ENCODE measurements at regions not wholly inside any gene's neighbourhood (a gene's known extent, or its start where the extent isn't known, plus 50 kb on each side); places are given as distances from the start of the nearest gene placed in this dataset.

DNA sequence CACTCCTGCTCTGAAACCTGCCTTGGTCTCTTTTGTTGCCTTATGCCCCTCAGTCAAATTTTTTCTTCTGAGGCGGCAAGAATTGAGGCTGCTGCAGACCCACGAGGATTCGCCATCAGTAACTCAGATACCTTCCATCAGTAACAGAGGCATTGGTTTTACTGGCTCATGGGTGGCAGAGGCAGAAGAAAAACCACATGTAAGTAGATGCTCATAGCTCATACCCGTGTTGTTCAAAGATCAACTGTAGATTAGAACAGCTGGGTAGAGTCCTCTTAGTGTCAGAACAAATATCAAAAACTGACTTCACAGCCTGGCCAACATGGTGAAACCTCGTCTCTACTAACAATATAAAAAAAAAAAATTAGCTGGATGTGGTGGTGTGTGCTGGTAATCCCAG lies 598.0 kb upstream of the SOX11 start:
- H3K4me1 Mint-ChIP-seq: no peaks in the 10 kb centered on the region
- H3K9me3 Mint-ChIP-seq: peaks cover 3 to 36% (median 17%) of the 10 kb centered on the region in 9 donors
- no peak overlapping the region for H3K27ac Mint-ChIP-seq
- no peak for DNase-seq
- ATAC-seq: no peak
- POLR2A ChIA-PET: no interaction called here
- H3K4me3 Mint-ChIP-seq: no peak overlapping the region
- no peaks in the 10 kb centered on the region for H3K27me3 Mint-ChIP-seq
- H3K36me3 Mint-ChIP-seq: no peaks in the 10 kb centered on the region

DNA sequence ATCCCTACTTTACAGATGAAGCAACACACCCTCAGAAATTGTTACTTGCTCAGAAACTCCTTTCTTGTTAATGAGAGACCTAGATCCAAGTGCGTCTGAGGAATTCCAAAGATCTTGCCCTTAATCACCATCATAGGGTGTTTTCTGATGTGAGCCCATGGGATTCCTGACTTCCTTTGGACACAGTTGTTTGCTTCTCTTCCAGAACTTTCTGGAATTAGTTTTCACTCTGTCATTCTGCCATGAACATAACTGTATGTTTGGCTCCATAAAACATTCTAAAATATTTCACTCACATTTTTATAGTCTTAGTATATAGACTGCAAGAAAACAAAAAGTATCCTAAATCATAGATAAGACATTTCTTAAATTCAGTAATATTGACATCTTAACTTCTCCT lies 593.9 kb upstream of the SOX11 start:
- H3K36me3 Mint-ChIP-seq: no peaks in the 10 kb centered on the region

DNA sequence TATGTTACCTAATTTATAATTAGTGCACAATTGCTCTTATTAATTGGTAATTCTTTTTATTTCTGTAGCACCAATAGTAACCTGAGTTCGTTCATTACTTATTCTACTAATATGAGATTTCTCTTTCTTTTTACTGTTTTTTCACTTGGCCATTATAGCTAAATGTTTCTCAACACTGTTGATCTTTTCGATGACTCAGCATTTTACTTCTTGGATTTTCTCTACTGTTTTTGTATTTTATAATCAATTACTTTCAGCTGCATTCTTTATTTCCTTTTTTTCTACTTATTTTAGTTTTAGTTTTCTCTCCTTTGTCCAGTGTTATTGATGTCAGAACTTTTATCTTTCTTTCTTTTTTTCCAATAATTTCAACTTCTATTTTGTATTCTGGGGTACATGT lies 589.4 kb upstream of the SOX11 start:
- Mint-ChIP-seq H3K36me3 (no peaks in the 10 kb centered on the region), H3K27ac (no peak overlapping the region), H3K27me3 (no peaks in the 10 kb centered on the region), H3K4me3 (no peak overlapping the region), H3K9me3 (peaks cover 5 to 47% (median 23%) of the 10 kb centered on the region in 9 donors), H3K4me1 (no peaks in the 10 kb centered on the region)
- DNase-seq (no peak), ATAC-seq (no peak)
- POLR2A ChIA-PET: no interaction called here

More for the DNA sequence above, 593.9 kb upstream of the SOX11 start:
- H3K4me1 Mint-ChIP-seq: no peaks in the 10 kb centered on the region
- ATAC-seq: no peak
- POLR2A ChIA-PET: no interaction called here
- no peak overlapping the region for H3K4me3 Mint-ChIP-seq
- DNase-seq: no peak
- H3K27me3 Mint-ChIP-seq: no peaks in the 10 kb centered on the region
- H3K9me3 Mint-ChIP-seq: peaks cover 3 to 35% (median 13%) of the 10 kb centered on the region in 9 donors
- H3K27ac Mint-ChIP-seq: no peak overlapping the region

DNA sequence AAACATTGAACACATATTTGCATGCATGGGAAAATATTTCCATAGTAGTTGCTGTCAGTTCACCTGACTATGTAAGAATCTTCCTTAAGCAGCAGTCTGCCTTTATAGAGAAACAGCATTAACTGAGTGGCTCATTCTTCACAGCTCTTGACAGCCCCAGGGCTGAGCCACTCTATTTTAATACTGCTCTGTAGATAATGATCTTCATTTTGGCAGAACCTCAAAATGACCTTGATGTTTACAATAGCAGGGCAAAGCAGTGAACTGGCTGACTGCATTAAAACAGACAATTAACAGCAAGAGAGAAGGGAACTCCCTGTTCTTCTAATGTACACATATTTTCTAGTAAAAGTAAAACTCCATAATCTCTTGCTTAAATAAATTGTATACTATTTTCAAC lies 580.6 kb upstream of the SOX11 start:
- H3K27ac Mint-ChIP-seq: no peak overlapping the region
- no peak for DNase-seq
- POLR2A ChIA-PET: no interaction called here
- peaks cover 10 to 60% (median 26%) of the 10 kb centered on the region in 9 donors for H3K9me3 Mint-ChIP-seq
- H3K27me3 Mint-ChIP-seq: no peaks in the 10 kb centered on the region
- no peak overlapping the region for H3K4me3 Mint-ChIP-seq
- H3K4me1 Mint-ChIP-seq: no peaks in the 10 kb centered on the region
- H3K36me3 Mint-ChIP-seq: peaks cover 0 to 14% (median 0%) of the 10 kb centered on the region in 3 donors
- ATAC-seq: no peak

DNA sequence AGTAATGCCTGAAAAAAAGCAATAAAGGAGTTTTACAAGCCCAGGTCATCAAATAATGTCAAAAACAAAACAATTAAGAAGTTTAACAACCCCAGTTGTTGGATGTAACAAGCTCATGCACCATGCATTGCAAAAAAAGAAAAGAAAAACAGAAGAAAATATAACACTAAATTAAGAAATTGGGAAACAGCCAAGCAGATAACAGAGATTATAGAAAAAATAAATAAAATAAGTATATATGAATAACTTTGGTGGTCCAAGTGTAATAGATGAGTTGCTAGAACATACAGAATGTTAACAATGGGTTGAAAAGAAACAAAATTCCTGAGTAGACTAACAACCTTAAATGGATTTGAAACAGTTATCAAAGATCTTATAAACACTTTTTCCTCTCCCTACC lies 573.1 kb upstream of the SOX11 start:
- H3K27me3 Mint-ChIP-seq: no peaks in the 10 kb centered on the region
- H3K9me3 Mint-ChIP-seq: peaks cover 3 to 30% (median 15%) of the 10 kb centered on the region in 9 donors
- DNase-seq (no peak), ATAC-seq (no peak)
- H3K36me3 Mint-ChIP-seq: no peaks in the 10 kb centered on the region
- H3K4me3 Mint-ChIP-seq: no peak overlapping the region
- POLR2A ChIA-PET: no interaction called here
- no peaks in the 10 kb centered on the region for H3K4me1 Mint-ChIP-seq
- no peak overlapping the region for H3K27ac Mint-ChIP-seq

DNA sequence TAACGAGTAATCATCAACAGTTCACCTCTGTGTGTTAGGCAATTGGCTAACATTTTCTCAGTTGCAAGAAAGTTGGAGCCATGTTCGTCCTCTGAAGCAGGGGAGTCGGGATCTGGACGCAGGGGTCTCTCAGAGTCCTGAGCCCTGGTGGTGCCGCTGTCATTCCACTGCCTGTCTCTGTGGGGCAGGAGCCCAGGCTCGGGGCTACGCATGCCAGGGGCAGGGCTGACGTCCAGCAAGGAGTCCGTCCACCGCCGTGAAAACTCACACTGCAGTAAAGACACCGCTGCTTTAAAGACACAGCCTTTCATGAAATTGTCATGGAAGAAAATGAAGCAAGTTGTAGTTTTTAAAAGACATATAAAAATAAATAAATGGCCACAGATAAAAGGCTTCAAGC lies 571.1 kb upstream of the SOX11 start:
- H3K4me1 Mint-ChIP-seq: no peaks in the 10 kb centered on the region
- DNase-seq (no peak), ATAC-seq (no peak)
- POLR2A ChIA-PET: no interaction called here
- H3K27me3 Mint-ChIP-seq: no peaks in the 10 kb centered on the region
- peaks cover 2 to 20% (median 8%) of the 10 kb centered on the region in 9 donors for H3K9me3 Mint-ChIP-seq
- no peaks in the 10 kb centered on the region for H3K36me3 Mint-ChIP-seq
- no peak overlapping the region for H3K4me3 Mint-ChIP-seq
- H3K27ac Mint-ChIP-seq: no peak overlapping the region

DNA sequence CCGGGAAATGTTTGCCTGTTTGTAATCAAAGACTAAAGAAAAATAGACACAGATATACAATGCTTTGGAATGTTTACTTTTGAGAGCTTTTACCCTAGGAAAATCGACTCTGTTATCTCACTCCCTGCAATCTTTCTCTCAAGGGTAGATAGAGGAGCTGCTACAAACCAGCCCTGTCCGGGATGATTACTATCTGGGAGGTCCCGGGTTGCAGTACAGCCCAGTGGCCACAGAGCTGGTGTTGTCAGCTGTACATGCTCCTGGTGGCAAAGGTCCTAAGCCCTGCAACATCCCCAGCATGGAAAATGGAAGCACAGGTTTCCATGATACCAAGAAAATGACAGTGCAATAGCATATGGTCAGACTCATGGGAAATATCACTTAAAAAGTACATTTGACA lies 570.5 kb upstream of the SOX11 start:
- Mint-ChIP-seq H3K27me3 (no peaks in the 10 kb centered on the region), H3K4me1 (no peaks in the 10 kb centered on the region), H3K9me3 (peaks cover 2 to 15% (median 6%) of the 10 kb centered on the region in 9 donors), H3K36me3 (no peaks in the 10 kb centered on the region), H3K4me3 (no peak overlapping the region), H3K27ac (no peak overlapping the region)
- ATAC-seq (no peak), DNase-seq (no peak)
- POLR2A ChIA-PET: no interaction called here

DNA sequence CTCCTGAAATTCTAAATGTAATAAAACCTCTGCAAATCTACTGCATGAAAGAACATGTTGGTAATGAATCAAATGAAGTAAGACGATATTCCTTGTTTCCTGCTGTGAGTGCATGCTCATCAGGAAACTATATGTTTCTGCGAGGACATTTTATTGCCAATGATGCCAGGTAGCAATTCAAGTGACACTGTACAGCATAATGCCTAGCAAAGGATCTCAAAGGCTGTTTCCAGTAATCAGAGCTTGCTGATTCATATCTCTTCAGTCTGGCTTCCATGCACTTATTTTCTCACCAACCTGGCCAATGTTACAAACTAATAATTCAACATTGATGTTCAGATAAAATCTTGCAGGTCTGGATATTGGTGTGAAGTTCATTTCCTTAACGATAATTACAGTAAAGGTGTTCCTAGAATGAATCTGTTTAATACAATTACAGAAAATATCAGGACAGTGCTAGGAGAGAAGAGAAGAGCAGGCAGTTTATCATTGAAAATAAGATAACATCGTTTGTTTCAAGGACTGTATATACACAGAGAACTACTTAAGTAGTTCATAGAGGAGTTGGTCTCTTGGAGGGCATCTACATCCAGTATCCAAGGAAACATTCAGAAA lies 568.5 kb upstream of the SOX11 start:
- Mint-ChIP-seq H3K36me3 (no peaks in the 10 kb centered on the region), H3K9me3 (peaks cover 0 to 16% (median 0%) of the 10 kb centered on the region in 9 donors), H3K4me3 (no peak overlapping the region), H3K27ac (no peak overlapping the region), H3K27me3 (no peaks in the 10 kb centered on the region), H3K4me1 (no peaks in the 10 kb centered on the region)
- ATAC-seq (no peak), DNase-seq (no peak)
- POLR2A ChIA-PET: no interaction called here

DNA sequence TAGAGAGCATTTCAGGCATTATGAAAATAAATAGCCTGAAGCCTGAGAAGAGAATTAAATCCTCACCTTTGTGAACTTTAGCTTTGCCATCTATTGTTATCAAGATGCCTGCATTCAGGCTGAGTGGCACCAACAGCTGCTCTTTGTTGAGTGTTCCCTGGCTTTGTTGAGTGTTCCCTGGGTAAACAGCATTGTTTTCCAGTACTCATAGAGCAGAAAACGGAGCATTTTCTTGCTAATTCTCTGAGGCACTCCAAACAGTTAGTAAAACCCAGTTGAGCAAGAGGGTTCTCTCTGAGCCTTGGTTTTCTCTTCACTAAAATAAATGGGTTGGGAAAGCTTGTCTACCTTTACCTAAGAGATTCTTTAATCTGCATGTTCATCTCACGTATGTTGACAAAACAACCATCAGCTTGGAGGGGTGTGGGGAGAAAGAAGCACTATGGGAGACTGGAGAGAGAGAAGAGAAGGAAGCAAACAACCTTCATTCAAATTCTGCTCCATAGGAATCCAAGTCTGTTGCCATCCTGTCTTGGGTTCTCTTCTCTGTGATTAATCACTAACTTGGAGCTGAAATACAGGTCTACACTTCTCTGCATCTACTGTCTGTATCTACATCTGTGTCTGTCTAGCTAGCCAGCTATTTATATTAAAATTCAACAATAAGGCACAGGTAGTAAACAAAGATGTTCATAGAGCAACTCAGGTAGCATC lies 567.0 kb upstream of the SOX11 start:
- Mint-ChIP-seq H3K4me3 (no peak overlapping the region), H3K36me3 (no peaks in the 10 kb centered on the region), H3K4me1 (no peaks in the 10 kb centered on the region), H3K27ac (no peak overlapping the region), H3K9me3 (peaks cover 0 to 16% (median under 1%) of the 10 kb centered on the region in 9 donors), H3K27me3 (no peaks in the 10 kb centered on the region)
- ATAC-seq (no peak), DNase-seq (no peak)
- POLR2A ChIA-PET: no interaction called here

DNA sequence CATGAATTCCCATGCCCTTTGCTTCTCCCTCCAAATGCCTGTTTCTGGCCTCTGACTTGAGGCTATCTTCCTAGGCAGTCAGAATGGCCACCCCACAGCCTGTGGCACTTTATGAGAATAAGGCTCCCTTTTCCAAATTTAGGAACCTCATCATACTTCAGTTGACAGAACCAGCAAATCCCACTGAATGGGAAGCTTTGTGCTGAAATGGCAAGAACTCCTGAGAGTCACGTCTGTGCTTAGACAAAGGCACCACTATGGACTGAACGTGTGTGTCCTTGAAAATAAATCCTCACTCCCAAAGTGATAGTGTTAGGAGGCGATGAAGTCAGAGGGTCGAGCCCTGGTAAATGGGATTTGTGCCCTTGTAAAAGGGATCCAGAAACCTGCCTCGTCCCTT lies 559.9 kb upstream of the SOX11 start:
- H3K4me3 Mint-ChIP-seq: no peak overlapping the region
- POLR2A ChIA-PET: no interaction called here
- H3K27me3 Mint-ChIP-seq: peaks cover 0 to 7% (median 0%) of the 10 kb centered on the region in 5 donors
- H3K4me1 Mint-ChIP-seq: no peaks in the 10 kb centered on the region
- DNase-seq (no peak), ATAC-seq (no peak)
- H3K27ac Mint-ChIP-seq: no peak overlapping the region
- peaks cover 0 to 27% (median 13%) of the 10 kb centered on the region in 9 donors for H3K9me3 Mint-ChIP-seq
- peaks cover 0 to 9% (median 0%) of the 10 kb centered on the region in 3 donors for H3K36me3 Mint-ChIP-seq

DNA sequence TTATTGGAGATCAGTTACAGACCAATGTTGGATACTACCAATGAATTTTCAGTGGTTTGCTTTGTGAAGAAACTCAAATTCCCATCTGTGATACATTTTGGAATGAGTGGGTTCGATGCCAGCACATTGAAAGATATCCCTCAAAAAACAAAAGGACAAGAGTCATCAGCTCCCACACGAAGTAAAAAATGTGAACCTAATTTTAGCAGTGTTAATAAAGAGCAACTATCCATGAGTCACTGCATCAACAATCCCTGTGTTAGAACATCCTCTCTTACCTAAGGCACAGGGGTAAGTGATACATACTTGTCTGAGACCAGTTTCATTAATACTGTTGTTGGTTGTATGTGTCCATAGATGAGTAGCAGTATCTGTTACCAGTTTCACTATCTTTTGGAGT lies 551.8 kb upstream of the SOX11 start:
- POLR2A ChIA-PET: no interaction called here
- Mint-ChIP-seq H3K36me3 (peaks cover 0 to 8% (median 0%) of the 10 kb centered on the region in 3 donors), H3K4me1 (no peaks in the 10 kb centered on the region), H3K4me3 (no peak overlapping the region), H3K9me3 (peaks cover 0 to 20% (median 13%) of the 10 kb centered on the region in 9 donors), H3K27me3 (no peaks in the 10 kb centered on the region), H3K27ac (no peak overlapping the region)
- ATAC-seq (no peak), DNase-seq (no peak)

DNA sequence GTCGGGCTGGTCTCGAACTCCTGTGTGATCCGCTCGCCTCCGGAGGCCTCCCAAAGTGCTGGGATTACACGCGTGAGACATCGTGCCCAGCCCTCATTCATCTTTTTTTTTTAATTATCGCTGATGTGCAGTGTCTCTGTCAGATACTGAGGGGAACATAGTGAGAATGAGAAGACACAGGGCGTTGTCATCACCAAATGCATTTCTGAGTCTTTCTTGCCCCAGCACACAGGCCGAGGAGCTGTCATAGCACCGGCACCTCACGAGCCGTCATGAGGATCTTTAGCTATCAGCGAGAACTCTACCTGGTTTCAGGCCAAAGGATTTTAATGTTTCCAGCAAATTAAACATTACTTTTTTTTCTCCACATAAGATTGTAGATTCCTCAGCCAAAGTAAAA lies 548.0 kb upstream of the SOX11 start:
- H3K4me1 Mint-ChIP-seq: no peaks in the 10 kb centered on the region
- DNase-seq (no peak), ATAC-seq (no peak)
- peaks cover 0 to 30% (median 19%) of the 10 kb centered on the region in 9 donors for H3K9me3 Mint-ChIP-seq
- no peaks in the 10 kb centered on the region for H3K27me3 Mint-ChIP-seq
- no peak overlapping the region for H3K27ac Mint-ChIP-seq
- POLR2A ChIA-PET: no interaction called here
- H3K4me3 Mint-ChIP-seq: no peak overlapping the region
- peaks cover 0 to 19% (median 0%) of the 10 kb centered on the region in 3 donors for H3K36me3 Mint-ChIP-seq

DNA sequence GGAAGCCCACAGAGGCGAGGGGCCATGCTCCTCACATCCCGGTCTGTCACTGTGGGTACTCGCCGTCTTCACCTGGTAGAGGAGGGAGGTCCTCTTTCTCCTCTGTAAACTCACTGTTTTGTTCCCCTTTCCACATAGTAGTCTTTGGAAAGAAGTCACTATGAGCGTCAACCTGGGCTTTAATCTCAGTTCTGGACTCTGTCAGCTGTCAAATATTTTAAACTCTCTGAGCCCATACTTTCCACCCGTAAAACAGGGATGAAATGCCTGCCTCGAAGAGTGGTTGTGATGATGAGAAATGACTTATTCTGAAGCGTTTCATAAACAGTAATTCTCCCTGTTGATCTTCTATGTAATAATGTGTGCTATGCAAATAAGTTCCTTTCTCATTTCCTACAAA lies 547.1 kb upstream of the SOX11 start:
- peaks cover 8 to 29% (median 14%) of the 10 kb centered on the region in 9 donors for H3K9me3 Mint-ChIP-seq
- no peak overlapping the region for H3K27ac Mint-ChIP-seq
- POLR2A ChIA-PET: no interaction called here
- no peak for ATAC-seq
- H3K27me3 Mint-ChIP-seq: no peaks in the 10 kb centered on the region
- DNase-seq: no peak
- H3K4me3 Mint-ChIP-seq: no peak overlapping the region
- H3K36me3 Mint-ChIP-seq: peaks cover 0 to 19% (median 0%) of the 10 kb centered on the region in 3 donors
- no peaks in the 10 kb centered on the region for H3K4me1 Mint-ChIP-seq

DNA sequence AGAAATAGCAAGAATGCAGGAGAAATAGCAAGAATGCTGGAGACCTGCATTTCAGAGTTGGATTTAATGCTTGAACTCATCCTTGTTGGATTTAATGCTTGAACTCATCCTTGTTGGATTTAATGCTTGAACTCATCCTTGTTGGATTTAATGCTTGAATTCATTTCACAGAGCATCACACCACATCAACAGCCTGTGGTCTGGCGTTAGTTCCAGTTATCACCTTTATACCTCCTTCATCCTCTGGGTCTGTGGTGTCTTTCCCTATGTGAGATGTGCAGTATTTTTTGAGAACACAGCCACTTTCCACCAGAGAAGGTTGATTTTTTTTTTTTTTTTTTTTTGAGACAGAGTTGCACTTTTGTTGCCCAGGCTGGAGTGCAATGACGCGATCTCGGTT lies 546.4 kb upstream of the SOX11 start:
- no peak overlapping the region for H3K4me3 Mint-ChIP-seq
- H3K27me3 Mint-ChIP-seq: no peaks in the 10 kb centered on the region
- no peak for ATAC-seq
- H3K27ac Mint-ChIP-seq: no peak overlapping the region
- H3K4me1 Mint-ChIP-seq: no peaks in the 10 kb centered on the region
- POLR2A ChIA-PET: no interaction called here
- DNase-seq: no peak
- H3K9me3 Mint-ChIP-seq: peaks cover 10 to 28% (median 14%) of the 10 kb centered on the region in 9 donors
- peaks cover 0 to 19% (median 0%) of the 10 kb centered on the region in 3 donors for H3K36me3 Mint-ChIP-seq
